Activated T-helper 17 cell treated with anti-CD3 and anti-CD28 coated beads, Interleukin-2, amount 50 U/mL, for 72 hours (primary cell): ENCODE measurements at regions not wholly inside any gene's neighbourhood (a gene's known extent, or its start where the extent isn't known, plus 50 kb on each side); places are given as distances from the start of the nearest gene placed in this dataset.
A peak's percentile ranks its signal among the peaks of the same experiment; 100 is the strongest.
"Not testable (repeated sequence)": the region's sequence is repeated elsewhere in the genome, so short reads cannot be mapped to it uniquely, and the experiment has no call there.

Experiments used
- ATAC-seq: fragments of 150-1000 bp; cut with Tn5 transposase; replicated peaks from 2 replicates; pipeline ENCODE4 v1.10.0; 2021; ENCODE audit warnings: mild to moderate bottlenecking, moderate library complexity
- H3K27ac Mint-ChIP-seq: one replicate; pipeline ENCODE4 v1.8.0; 2022; ENCODE audit warnings: mixed read lengths
- H3K27me3 Mint-ChIP-seq: one replicate; pipeline ENCODE4 v1.8.0; 2022; ENCODE audit warnings: mixed read lengths
- H3K36me3 Mint-ChIP-seq: one replicate; pipeline ENCODE4 v1.8.0; 2022; ENCODE audit warnings: low read depth, mild to moderate bottlenecking, mixed read lengths
- H3K4me1 Mint-ChIP-seq: one replicate; pipeline ENCODE4 v1.8.0; 2022; ENCODE audit warnings: mixed read lengths
- H3K4me3 Mint-ChIP-seq: one replicate; pipeline ENCODE4 v1.8.0; 2022; ENCODE audit warnings: mild to moderate bottlenecking, mixed read lengths
- H3K9me3 Mint-ChIP-seq: one replicate; pipeline ENCODE4 v1.8.0; 2022; ENCODE audit warnings: mixed read lengths

- ATAC-seq = no peak
- no peak overlapping the region for H3K27ac Mint-ChIP-seq
- no peak overlapping the region for H3K4me3 Mint-ChIP-seq
- H3K4me1 Mint-ChIP-seq = no peaks in the 10 kb centered on the region
- no peaks in the 10 kb centered on the region for H3K9me3 Mint-ChIP-seq
- H3K27me3 Mint-ChIP-seq = peaks cover 5% of the 10 kb centered on the region
- no peaks in the 10 kb centered on the region for H3K36me3 Mint-ChIP-seq
Observed at GRCh38 chr10:91071786-91072185, 148.7 kb upstream of the PCGF5 start.

GRCh38 chr10:91073286-91073979 is 147.0 kb upstream of the PCGF5 start:
- Mint-ChIP-seq H3K36me3 (no peaks in the 10 kb centered on the region), H3K27ac (no peak overlapping the region), H3K27me3 (peaks cover 12% of the 10 kb centered on the region), H3K9me3 (no peaks in the 10 kb centered on the region), H3K4me1 (no peaks in the 10 kb centered on the region), H3K4me3 (no peak overlapping the region)
- no peak for ATAC-seq

- Mint-ChIP-seq H3K27me3 (peaks cover 16% of the 10 kb centered on the region), H3K4me3 (no peak overlapping the region), H3K9me3 (no peaks in the 10 kb centered on the region), H3K36me3 (no peaks in the 10 kb centered on the region), H3K4me1 (no peaks in the 10 kb centered on the region), H3K27ac (no peak overlapping the region)
- ATAC-seq = no peak
Observed at GRCh38 chr10:91076991-91077548, 143.4 kb upstream of the PCGF5 start.

GRCh38 chr10:91077549-91078071 is 142.9 kb upstream of the PCGF5 start:
- H3K27me3 Mint-ChIP-seq = peaks cover 14% of the 10 kb centered on the region
- no peaks in the 10 kb centered on the region for H3K9me3 Mint-ChIP-seq
- no peak for ATAC-seq
- H3K36me3 Mint-ChIP-seq = no peaks in the 10 kb centered on the region
- no peaks in the 10 kb centered on the region for H3K4me1 Mint-ChIP-seq
- no peak overlapping the region for H3K27ac Mint-ChIP-seq
- H3K4me3 Mint-ChIP-seq = no peak overlapping the region

- Mint-ChIP-seq H3K27me3 (peaks cover 14% of the 10 kb centered on the region), H3K36me3 (no peaks in the 10 kb centered on the region), H3K9me3 (no peaks in the 10 kb centered on the region), H3K27ac (no peak overlapping the region), H3K4me3 (no peak overlapping the region), H3K4me1 (no peaks in the 10 kb centered on the region)
- no peak for ATAC-seq
Observed at GRCh38 chr10:91080776-91081175, 139.7 kb upstream of the PCGF5 start.

GRCh38 chr10:91082447-91082846 is 138.0 kb upstream of the PCGF5 start:
- H3K4me3 Mint-ChIP-seq = no peak overlapping the region
- H3K4me1 Mint-ChIP-seq = no peaks in the 10 kb centered on the region
- H3K9me3 Mint-ChIP-seq = no peaks in the 10 kb centered on the region
- ATAC-seq = no peak
- H3K27ac Mint-ChIP-seq = no peak overlapping the region
- peaks cover 11% of the 10 kb centered on the region for H3K27me3 Mint-ChIP-seq
- no peaks in the 10 kb centered on the region for H3K36me3 Mint-ChIP-seq

- Mint-ChIP-seq H3K27ac (no peak overlapping the region), H3K4me1 (no peaks in the 10 kb centered on the region), H3K4me3 (no peak overlapping the region), H3K36me3 (no peaks in the 10 kb centered on the region), H3K9me3 (no peaks in the 10 kb centered on the region), H3K27me3 (no peaks in the 10 kb centered on the region)
- peak; percentile 37 for ATAC-seq
Observed at GRCh38 chr10:91088300-91089140, 131.9 kb upstream of the PCGF5 start.

GRCh38 chr10:91090761-91091529 is 129.5 kb upstream of the PCGF5 start:
- peaks cover 10% of the 10 kb centered on the region for H3K9me3 Mint-ChIP-seq
- H3K27ac Mint-ChIP-seq = no peak overlapping the region
- H3K36me3 Mint-ChIP-seq = no peaks in the 10 kb centered on the region
- peaks cover 3% of the 10 kb centered on the region for H3K27me3 Mint-ChIP-seq
- peaks cover 5% of the 10 kb centered on the region for H3K4me1 Mint-ChIP-seq
- no peak for ATAC-seq
- H3K4me3 Mint-ChIP-seq = no peak overlapping the region

GRCh38 chr10:91091780-91092179 is 128.7 kb upstream of the PCGF5 start:
- Mint-ChIP-seq H3K36me3 (no peaks in the 10 kb centered on the region), H3K27ac (no peak overlapping the region), H3K27me3 (peaks cover 3% of the 10 kb centered on the region), H3K9me3 (peaks cover 10% of the 10 kb centered on the region), H3K4me3 (no peak overlapping the region), H3K4me1 (peaks cover 5% of the 10 kb centered on the region)
- ATAC-seq = no peak

- H3K4me3 Mint-ChIP-seq = no peak overlapping the region
- H3K36me3 Mint-ChIP-seq = no peaks in the 10 kb centered on the region
- H3K4me1 Mint-ChIP-seq = peaks cover 5% of the 10 kb centered on the region
- H3K9me3 Mint-ChIP-seq = peaks cover 21% of the 10 kb centered on the region
- peaks cover 3% of the 10 kb centered on the region for H3K27me3 Mint-ChIP-seq
- ATAC-seq = no peak
- no peak overlapping the region for H3K27ac Mint-ChIP-seq
Observed at GRCh38 chr10:91096274-91096673, 124.2 kb upstream of the PCGF5 start.

GRCh38 chr10:91097313-91097712 is 123.2 kb upstream of the PCGF5 start:
- Mint-ChIP-seq H3K9me3 (peaks cover 21% of the 10 kb centered on the region), H3K4me1 (peaks cover 5% of the 10 kb centered on the region), H3K4me3 (no peak overlapping the region), H3K36me3 (no peaks in the 10 kb centered on the region), H3K27ac (no peak overlapping the region), H3K27me3 (peaks cover 3% of the 10 kb centered on the region)
- ATAC-seq = no peak

- peaks cover 21% of the 10 kb centered on the region for H3K9me3 Mint-ChIP-seq
- not testable (repeated sequence) for ATAC-seq, H3K36me3 Mint-ChIP-seq, H3K27me3 Mint-ChIP-seq, H3K4me1 Mint-ChIP-seq, H3K4me3 Mint-ChIP-seq, H3K27ac Mint-ChIP-seq
Observed at GRCh38 chr10:91098021-91098420, 122.4 kb upstream of the PCGF5 start.

GRCh38 chr10:91103384-91104192 is 116.9 kb upstream of the PCGF5 start:
- no peaks in the 10 kb centered on the region for H3K9me3 Mint-ChIP-seq
- H3K27ac Mint-ChIP-seq = no peak overlapping the region
- no peak overlapping the region for H3K4me3 Mint-ChIP-seq
- no peaks in the 10 kb centered on the region for H3K4me1 Mint-ChIP-seq
- no peaks in the 10 kb centered on the region for H3K36me3 Mint-ChIP-seq
- H3K27me3 Mint-ChIP-seq = no peaks in the 10 kb centered on the region
- ATAC-seq = no peak
